ENCODE measurements at regions not wholly inside any gene's neighbourhood (a gene's known extent, or its start where the extent isn't known, plus 50 kb on each side); places are given as distances from the start of the nearest gene placed in this dataset.

DNA sequence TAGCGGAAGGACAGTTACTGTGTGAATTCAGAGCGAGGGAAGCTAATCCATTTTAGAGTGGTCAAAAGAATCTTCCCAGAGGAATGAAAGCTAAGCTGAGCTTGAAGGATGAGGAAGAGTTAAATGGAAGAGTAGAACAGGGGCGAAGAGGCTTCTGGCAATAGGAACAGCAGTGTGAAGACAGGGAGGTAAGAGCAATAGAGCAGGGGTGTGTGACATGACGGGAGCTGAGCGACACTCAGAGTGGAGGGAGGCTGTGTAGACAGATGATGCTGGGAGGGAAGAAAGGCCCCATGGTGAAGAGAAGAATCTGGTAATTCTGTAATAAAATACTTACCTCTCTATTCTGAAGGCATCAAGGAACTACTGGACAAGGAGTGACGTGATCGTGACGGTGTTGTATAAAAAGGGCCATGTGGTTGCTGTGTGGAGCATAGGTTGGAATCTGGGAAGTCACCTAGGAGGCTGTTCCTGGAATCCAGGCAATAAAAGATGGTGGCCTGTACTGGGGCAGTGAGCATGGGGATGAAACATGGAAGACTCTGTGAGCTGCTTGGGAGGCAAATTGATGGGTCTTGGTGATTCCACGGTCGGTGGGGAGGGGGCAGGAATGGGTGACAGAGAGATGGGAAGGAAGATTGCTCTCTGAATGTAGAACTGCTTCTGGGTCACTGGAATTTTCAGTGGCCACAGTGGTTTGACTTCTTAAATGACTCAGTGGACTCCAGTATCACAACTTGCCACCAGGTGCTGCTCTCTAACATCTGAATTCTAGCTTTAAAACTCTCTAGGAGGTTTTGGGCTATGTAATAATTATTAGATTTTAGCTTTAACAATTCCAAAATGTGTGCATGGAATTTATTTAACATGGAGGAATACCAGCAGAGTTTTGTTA lies 164.1 kb downstream of the ATP23 start:
- no peaks in the 10 kb centered on the region for H3K4me1 ChIP-seq (ENCODE audit: control insufficient read depth, low read length)
- H3K36me3 ChIP-seq (ENCODE audit: control insufficient read depth, low read length), result no peaks in the 10 kb centered on the region
- H3F3A ChIP-seq (ENCODE audit: control insufficient read depth, insufficient read depth), result no peaks in the 10 kb centered on the region
- H3K9me3 ChIP-seq (ENCODE audit: control insufficient read depth, insufficient read depth, low read length), result no peaks in the 10 kb centered on the region
- no peak overlapping the region for H3K4me3 ChIP-seq (ENCODE audit: low read length)
- H3K79me2 ChIP-seq (ENCODE audit: control insufficient read depth, low read length), result no peaks in the 10 kb centered on the region
- H3K9me2 ChIP-seq (replicated peaks; ENCODE audit: control insufficient read depth, low read length), result no peaks in the 10 kb centered on the region
- no peak overlapping the region for H3K27ac ChIP-seq (ENCODE audit: low read depth, low read length)
- no peak overlapping the region for H3K4me2 ChIP-seq (ENCODE audit: low read length)
- TF ChIP-seq, protein P1, sequence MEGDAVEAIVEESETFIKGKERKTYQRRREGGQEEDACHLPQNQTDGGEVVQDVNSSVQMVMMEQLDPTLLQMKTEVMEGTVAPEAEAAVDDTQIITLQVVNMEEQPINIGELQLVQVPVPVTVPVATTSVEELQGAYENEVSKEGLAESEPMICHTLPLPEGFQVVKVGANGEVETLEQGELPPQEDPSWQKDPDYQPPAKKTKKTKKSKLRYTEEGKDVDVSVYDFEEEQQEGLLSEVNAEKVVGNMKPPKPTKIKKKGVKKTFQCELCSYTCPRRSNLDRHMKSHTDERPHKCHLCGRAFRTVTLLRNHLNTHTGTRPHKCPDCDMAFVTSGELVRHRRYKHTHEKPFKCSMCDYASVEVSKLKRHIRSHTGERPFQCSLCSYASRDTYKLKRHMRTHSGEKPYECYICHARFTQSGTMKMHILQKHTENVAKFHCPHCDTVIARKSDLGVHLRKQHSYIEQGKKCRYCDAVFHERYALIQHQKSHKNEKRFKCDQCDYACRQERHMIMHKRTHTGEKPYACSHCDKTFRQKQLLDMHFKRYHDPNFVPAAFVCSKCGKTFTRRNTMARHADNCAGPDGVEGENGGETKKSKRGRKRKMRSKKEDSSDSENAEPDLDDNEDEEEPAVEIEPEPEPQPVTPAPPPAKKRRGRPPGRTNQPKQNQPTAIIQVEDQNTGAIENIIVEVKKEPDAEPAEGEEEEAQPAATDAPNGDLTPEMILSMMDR (IDR thresholded peaks at IDR 0.05; ENCODE audit: low read depth, low read length, poor library complexity, severe bottlenecking), result no peak
- no peak for TF ChIP-seq EZH2phosphoT487 (IDR thresholded peaks at IDR 0.05; ENCODE audit: borderline replicate concordance, low read length)
- no peaks in the 10 kb centered on the region for H4K20me1 ChIP-seq (ENCODE audit: control insufficient read depth, insufficient read depth, low read depth, low read length)
- H3K27me3 ChIP-seq (ENCODE audit: control insufficient read depth, low read length), result no peaks in the 10 kb centered on the region

DNA sequence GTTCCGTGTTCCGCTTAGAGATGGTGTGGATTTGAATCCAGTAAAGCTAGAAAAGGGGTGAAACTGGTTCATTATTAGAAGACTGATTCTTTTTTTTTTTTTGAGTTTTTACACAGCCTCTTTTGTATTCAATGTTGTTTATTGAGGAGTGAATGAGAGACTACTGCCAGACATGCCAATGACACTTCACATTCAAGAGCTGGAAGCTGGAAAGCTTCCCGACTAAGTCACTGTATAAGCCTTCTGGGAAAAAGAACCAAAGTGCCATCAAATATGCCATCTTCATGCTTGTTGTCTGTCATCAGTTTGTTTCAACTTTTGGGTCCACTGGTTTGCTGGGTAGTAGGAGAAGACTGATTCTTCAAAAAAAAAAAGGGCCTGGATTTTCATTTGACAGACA lies 164.8 kb downstream of the ATP23 start:
- Histone ChIP-seq H3K79me2 (ENCODE audit: control insufficient read depth, low read length) (no peaks in the 10 kb centered on the region), H3K36me3 (ENCODE audit: control insufficient read depth, low read length) (no peaks in the 10 kb centered on the region), H3K4me2 (ENCODE audit: low read length) (no peak overlapping the region), H3K4me1 (ENCODE audit: control insufficient read depth, low read length) (no peaks in the 10 kb centered on the region), H3F3A (ENCODE audit: control insufficient read depth, insufficient read depth) (no peaks in the 10 kb centered on the region), H3K27me3 (ENCODE audit: control insufficient read depth, low read length) (no peaks in the 10 kb centered on the region), H3K9me3 (ENCODE audit: control insufficient read depth, insufficient read depth, low read length) (no peaks in the 10 kb centered on the region), H3K9me2 (replicated peaks; ENCODE audit: control insufficient read depth, low read length) (no peaks in the 10 kb centered on the region), H3K27ac (ENCODE audit: low read depth, low read length) (no peak overlapping the region), H3K4me3 (ENCODE audit: low read length) (no peak overlapping the region), H4K20me1 (ENCODE audit: control insufficient read depth, insufficient read depth, low read depth, low read length) (no peaks in the 10 kb centered on the region)
- TF ChIP-seq, protein P1 (IDR thresholded peaks at IDR 0.05; ENCODE audit: low read depth, low read length, poor library complexity, severe bottlenecking), result no peak
- TF ChIP-seq EZH2phosphoT487 (IDR thresholded peaks at IDR 0.05; ENCODE audit: borderline replicate concordance, low read length), result no peak

DNA sequence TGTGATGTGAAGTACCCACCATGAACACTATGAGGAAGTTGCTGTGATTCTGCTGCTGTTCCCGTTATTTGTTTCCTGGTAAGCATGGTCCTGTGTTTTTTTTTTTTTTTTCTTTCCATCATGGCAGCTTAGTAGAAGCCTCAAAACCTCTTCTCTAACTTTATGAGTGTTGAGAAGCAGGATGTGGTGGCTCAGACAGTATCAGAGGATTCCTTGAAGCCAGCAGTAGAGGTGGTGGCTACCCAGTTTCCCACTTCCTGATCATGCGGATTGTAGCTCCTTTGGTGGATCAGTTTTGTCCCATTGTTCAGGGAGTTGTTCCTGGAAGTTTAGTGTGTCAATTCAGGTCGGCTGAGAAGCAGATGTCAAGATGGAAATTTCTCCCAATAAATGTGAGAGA lies 175.8 kb downstream of the ATP23 start:
- Histone ChIP-seq H3K9me3 (ENCODE audit: control insufficient read depth, insufficient read depth, low read length) (no peaks in the 10 kb centered on the region), H3K9me2 (replicated peaks; ENCODE audit: control insufficient read depth, low read length) (no peaks in the 10 kb centered on the region), H3K27me3 (ENCODE audit: control insufficient read depth, low read length) (no peaks in the 10 kb centered on the region), H3K4me3 (ENCODE audit: low read length) (no peak overlapping the region), H3F3A (ENCODE audit: control insufficient read depth, insufficient read depth) (no peaks in the 10 kb centered on the region), H4K20me1 (ENCODE audit: control insufficient read depth, insufficient read depth, low read depth, low read length) (no peaks in the 10 kb centered on the region), H3K36me3 (ENCODE audit: control insufficient read depth, low read length) (no peaks in the 10 kb centered on the region), H3K79me2 (ENCODE audit: control insufficient read depth, low read length) (no peaks in the 10 kb centered on the region), H3K4me2 (ENCODE audit: low read length) (no peak overlapping the region), H3K4me1 (ENCODE audit: control insufficient read depth, low read length) (no peaks in the 10 kb centered on the region), H3K27ac (ENCODE audit: low read depth, low read length) (no peak overlapping the region)
- TF ChIP-seq EZH2phosphoT487 (IDR thresholded peaks at IDR 0.05; ENCODE audit: borderline replicate concordance, low read length), result no peak
- TF ChIP-seq, protein P1 (IDR thresholded peaks at IDR 0.05; ENCODE audit: low read depth, low read length, poor library complexity, severe bottlenecking), result no peak

All from DOHH2 (cell line).